ENCODE measurements at regions not wholly inside any gene's neighbourhood (a gene's known extent, or its start where the extent isn't known, plus 50 kb on each side); places are given as distances from the start of the nearest gene placed in this dataset.

GRCh38 chr17:71937914-71938313 lies 182.9 kb upstream of the SOX9 start:
- DNase-seq (ENCODE audit: low read depth) = no peak
- no peak overlapping the region for H3K4me3 ChIP-seq (ENCODE audit: low read depth, low read length)
- no peak for TF ChIP-seq CTCF (conservative IDR thresholded peaks at IDR 0.05; ENCODE audit: low read depth, low read length)

GRCh38 chr17:71938340-71939010 lies 182.3 kb upstream of the SOX9 start:
- TF ChIP-seq CTCF (conservative IDR thresholded peaks at IDR 0.05; ENCODE audit: low read depth, low read length) = no peak
- no peak for DNase-seq (ENCODE audit: low read depth)
- no peak overlapping the region for H3K4me3 ChIP-seq (ENCODE audit: low read depth, low read length)

- no peak for TF ChIP-seq CTCF (conservative IDR thresholded peaks at IDR 0.05; ENCODE audit: low read depth, low read length)
- no peak for DNase-seq (ENCODE audit: low read depth)
- no peak overlapping the region for H3K4me3 ChIP-seq (ENCODE audit: low read depth, low read length)
Observed at GRCh38 chr17:71941920-71942319, 178.9 kb upstream of the SOX9 start.

- TF ChIP-seq CTCF (conservative IDR thresholded peaks at IDR 0.05; ENCODE audit: low read depth, low read length) = no peak
- no peak overlapping the region for H3K4me3 ChIP-seq (ENCODE audit: low read depth, low read length)
- DNase-seq (ENCODE audit: low read depth) = no peak
Observed at GRCh38 chr17:71942626-71943025, 178.2 kb upstream of the SOX9 start.

- no peak for TF ChIP-seq CTCF (conservative IDR thresholded peaks at IDR 0.05; ENCODE audit: low read depth, low read length)
- no peak for DNase-seq (ENCODE audit: low read depth)
- H3K4me3 ChIP-seq (ENCODE audit: low read depth, low read length) = no peak overlapping the region
Observed at GRCh38 chr17:71948703-71949422, 172.0 kb upstream of the SOX9 start.

GRCh38 chr17:71959154-71959553 lies 161.7 kb upstream of the SOX9 start:
- peak; percentile 42 for DNase-seq (ENCODE audit: low read depth)
- peak; percentile 69 for TF ChIP-seq CTCF (conservative IDR thresholded peaks at IDR 0.05; ENCODE audit: low read depth, low read length)
- no peak overlapping the region for H3K4me3 ChIP-seq (ENCODE audit: low read depth, low read length)

GRCh38 chr17:71963351-71963750 lies 157.5 kb upstream of the SOX9 start:
- no peak for TF ChIP-seq CTCF (conservative IDR thresholded peaks at IDR 0.05; ENCODE audit: low read depth, low read length)
- DNase-seq (ENCODE audit: low read depth) = no peak
- H3K4me3 ChIP-seq (ENCODE audit: low read depth, low read length) = no peak overlapping the region
